Mesenchymal stem cell (in vitro differentiated cells and primary cell): ENCODE measurements at regions not wholly inside any gene's neighbourhood (a gene's known extent, or its start where the extent isn't known, plus 50 kb on each side); places are given as distances from the start of the nearest gene placed in this dataset.

Experiments used
- DNase-seq: peaks from one replicate; pipeline ENCODE4 v3.0.0-alpha.2; 2013
- H2AFZ ChIP-seq: one replicate; pipeline ENCODE4 v1.6.1; 2013; ENCODE audit warnings: low read depth, mild to moderate bottlenecking, control low read depth, inconsistent platforms, low read length, moderate library complexity
- H2AK5ac ChIP-seq: 2 replicates; pipeline ENCODE4 v1.6.1; 2013; ENCODE audit warnings: low read length, moderate library complexity, mild to moderate bottlenecking, inconsistent platforms; ENCODE audit not compliant: severe bottlenecking
- H2BK120ac ChIP-seq: one replicate; pipeline ENCODE4 v1.6.1; 2013; ENCODE audit warnings: low read depth, mild to moderate bottlenecking, inconsistent platforms, low read length, moderate library complexity
- H2BK12ac ChIP-seq, 2 experiments: one replicate each; pipeline ENCODE4 v1.6.1; 2013; ENCODE audit warnings: inconsistent platforms in 2 of 2, low read length in 2 of 2, mild to moderate bottlenecking in 2 of 2, moderate library complexity in 2 of 2, control low read depth in 1 of 2
- H2BK15ac ChIP-seq: one replicate; pipeline ENCODE4 v1.6.1; 2013; ENCODE audit warnings: mild to moderate bottlenecking, low read depth, inconsistent platforms; ENCODE audit not compliant: poor library complexity, severe bottlenecking
- H2BK5ac ChIP-seq: 2 replicates; pipeline ENCODE4 v1.6.1; 2013; ENCODE audit warnings: low read depth, mild to moderate bottlenecking, low read length, control low read depth, inconsistent platforms; ENCODE audit not compliant: poor library complexity, severe bottlenecking
- H3K14ac ChIP-seq, 2 experiments: one replicate each; pipeline ENCODE4 v1.6.1; 2013; ENCODE audit warnings: inconsistent platforms in 2 of 2, low read length in 2 of 2, control low read depth in 1 of 2, mild to moderate bottlenecking in 1 of 2, moderate library complexity in 1 of 2
- H3K18ac ChIP-seq, 2 experiments: one replicate each; pipeline ENCODE4 v1.6.1; 2013; ENCODE audit warnings: inconsistent platforms in 2 of 2, low read length in 2 of 2, control low read depth in 1 of 2, low read depth in 1 of 2, mild to moderate bottlenecking in 1 of 2
- H3K23ac ChIP-seq, 2 experiments: one replicate each; pipeline ENCODE4 v1.6.1; 2013; ENCODE audit warnings: inconsistent platforms in 2 of 2, low read length in 2 of 2, mild to moderate bottlenecking in 2 of 2, moderate library complexity in 2 of 2, control low read depth in 1 of 2
- H3K27ac ChIP-seq: 2 replicates; pipeline ENCODE4 v1.5.1; 2013; ENCODE audit warnings: mild to moderate bottlenecking, moderate library complexity, low read length, control low read depth, inconsistent platforms; ENCODE audit not compliant: poor library complexity, severe bottlenecking
- H3K27me3 ChIP-seq, 2 experiments: 2 replicates each; pipeline versions ENCODE4 v1.6.1 to v1.7.0; 2013; ENCODE audit warnings: low read length in 2 of 2, mild to moderate bottlenecking in 2 of 2, moderate library complexity in 2 of 2, control low read depth in 1 of 2, inconsistent platforms in 1 of 2; ENCODE audit not compliant: control insufficient read depth in 1 of 2, insufficient read depth in 1 of 2
- H3K36me3 ChIP-seq, 2 experiments: 2 replicates each; pipeline versions ENCODE4 v1.6.1 to v1.7.0; 2013; ENCODE audit warnings: low read length in 2 of 2, control low read depth in 1 of 2, inconsistent platforms in 1 of 2, low read depth in 1 of 2, mild to moderate bottlenecking in 1 of 2; ENCODE audit not compliant: insufficient read depth in 2 of 2, control insufficient read depth in 1 of 2
- H3K4ac ChIP-seq, 2 experiments: one replicate each; pipeline ENCODE4 v1.6.1; 2013; ENCODE audit warnings: inconsistent platforms in 2 of 2, low read length in 2 of 2, mild to moderate bottlenecking in 2 of 2, moderate library complexity in 2 of 2, control low read depth in 1 of 2, low read depth in 1 of 2
- H3K4me1 ChIP-seq: 2 replicates; pipeline ENCODE4 v1.6.1; 2013; ENCODE audit warnings: low read depth, low read length, control low read depth; ENCODE audit not compliant: control insufficient read depth, insufficient read depth
- H3K4me2 ChIP-seq: 2 replicates; pipeline ENCODE4 v1.6.1; 2013; ENCODE audit warnings: low read length, mild to moderate bottlenecking, inconsistent platforms; ENCODE audit not compliant: poor library complexity, severe bottlenecking
- H3K4me3 ChIP-seq, 2 experiments: 2 replicates each; pipeline versions ENCODE4 v1.5.1 to v1.7.0; 2013; ENCODE audit warnings: low read length in 2 of 2, mild to moderate bottlenecking in 2 of 2, control low read depth in 1 of 2, low read depth in 1 of 2; ENCODE audit not compliant: insufficient read depth in 1 of 2
- H3K79me1 ChIP-seq: replicated peaks from 2 replicates; pipeline ENCODE4 v1.6.1; 2013; ENCODE audit warnings: mild to moderate bottlenecking, control low read depth, low read length, inconsistent platforms; ENCODE audit not compliant: poor library complexity, severe bottlenecking
- H3K9ac ChIP-seq: 2 replicates; pipeline ENCODE4 v1.7.0; 2013; ENCODE audit warnings: mild to moderate bottlenecking, low read length, moderate library complexity
- H3K9me3 ChIP-seq: 2 replicates; pipeline ENCODE4 v1.7.0; 2013; ENCODE audit warnings: mild to moderate bottlenecking, low read length; ENCODE audit not compliant: control insufficient read depth
- H4K8ac ChIP-seq: one replicate; pipeline ENCODE4 v1.6.1; 2013; ENCODE audit warnings: inconsistent platforms, mild to moderate bottlenecking, low read length, moderate library complexity
- H4K91ac ChIP-seq: one replicate; pipeline ENCODE4 v1.6.1; 2013; ENCODE audit warnings: mild to moderate bottlenecking, low read length, inconsistent platforms
- WGBS: methylation state at CpG from one replicate; pipeline ENCODE4 v1.1.7; 2013; ENCODE audit warnings: mixed read lengths; 5-methylcytosine and 5-hydroxymethylcytosine counted together

DNA sequence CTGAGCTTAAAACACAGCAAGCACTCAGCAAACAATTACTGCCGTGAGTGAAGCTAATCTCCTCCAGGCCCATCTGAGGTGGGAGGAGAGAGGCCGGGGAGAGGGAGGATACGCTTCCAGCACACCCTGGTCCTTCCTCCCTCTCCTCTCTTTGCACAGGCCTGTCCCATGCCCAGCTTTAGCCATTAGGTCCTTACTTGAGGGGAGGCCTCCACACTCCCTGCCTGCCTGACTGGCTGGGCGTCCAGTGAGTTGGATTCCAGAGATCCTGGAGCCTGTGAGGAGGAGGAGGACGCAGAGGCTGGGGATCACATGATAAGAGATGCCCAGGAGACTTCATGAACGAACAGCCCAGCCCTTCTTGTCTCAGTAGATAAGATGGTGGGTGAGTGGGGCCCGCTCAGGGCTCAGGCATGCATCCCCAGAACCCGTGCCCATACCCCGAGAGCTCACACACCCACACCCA, 65.1 kb upstream of the NCOR2 start:
- Histone ChIP-seq H4K8ac (peak overlapping the region; percentile 47), H3K4me1 (peaks cover 9% of the 10 kb centered on the region), H3K27ac (no peak overlapping the region), H3K9me3 (peaks cover 12% of the 10 kb centered on the region), H2AFZ (peak overlapping the region; percentile 60), H4K91ac (peak overlapping the region; percentile 30), H2AK5ac (peak overlapping the region; percentile 34), H3K23ac (peak overlapping the region in 1 of 2 experiments; percentile 54), H3K79me1 (no peaks in the 10 kb centered on the region), H3K18ac (peak overlapping the region in 1 of 2 experiments; percentile 77), H3K27me3 (no peaks in the 10 kb centered on the region), H2BK5ac (no peak overlapping the region), H2BK15ac (peak overlapping the region; percentile 76), H3K4me3 (no peak overlapping the region), H3K4ac (peak overlapping the region in 1 of 2 experiments; percentile 40), H3K4me2 (no peak overlapping the region), H3K9ac (no peak overlapping the region), H3K14ac (peak overlapping the region in 1 of 2 experiments; percentile 73), H3K36me3 (no peaks in the 10 kb centered on the region), H2BK12ac (peak overlapping the region in 1 of 2 experiments; percentile 96), H2BK120ac (no peak overlapping the region)
- 84% methylated on average over 6 of the region's 9 CpGs for WGBS
- no peak for DNase-seq

DNA sequence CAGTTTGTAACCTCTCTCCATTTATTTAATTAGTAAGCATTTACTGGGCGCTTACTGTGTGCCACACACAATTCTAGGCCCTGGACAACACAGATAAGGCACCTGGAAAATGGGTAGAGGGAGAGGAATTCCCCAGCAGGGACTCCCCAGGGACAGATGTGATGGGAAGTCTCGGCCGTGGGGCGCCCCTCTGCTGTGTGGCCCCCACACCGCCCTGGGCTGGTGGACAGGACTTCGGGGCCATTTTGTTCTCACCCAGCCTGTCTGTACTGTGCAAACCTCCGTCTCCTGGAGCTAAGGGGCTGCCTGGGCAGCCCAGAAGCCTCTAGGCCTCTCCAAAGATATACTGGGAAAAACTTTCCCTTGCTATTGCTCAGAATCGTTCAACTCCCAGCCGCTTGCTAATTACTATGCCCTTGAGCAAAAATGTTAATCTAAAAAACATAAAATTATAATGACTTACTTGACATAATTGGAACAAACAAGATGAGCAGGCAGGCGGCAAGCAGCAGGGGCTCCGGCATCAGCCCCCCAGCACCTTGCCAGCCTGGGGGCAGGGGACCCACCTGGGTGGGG, 64.4 kb upstream of the NCOR2 start:
- no peaks in the 10 kb centered on the region for H3K27me3 ChIP-seq
- no peak for DNase-seq
- no peak overlapping the region for H2BK5ac ChIP-seq
- H2BK15ac ChIP-seq = peak overlapping the region; percentile 76
- peak overlapping the region; percentile 27 to 77 for H3K18ac ChIP-seq
- peak overlapping the region; percentile 51 for H2BK120ac ChIP-seq
- 88% methylated on average over 9 of the region's 11 CpGs for WGBS
- no peak overlapping the region for H3K9ac ChIP-seq
- H3K4me3 ChIP-seq = no peak overlapping the region
- no peak overlapping the region for H3K23ac ChIP-seq
- peaks cover 11% of the 10 kb centered on the region for H3K4me1 ChIP-seq
- H4K8ac ChIP-seq = peak overlapping the region; percentile 47
- H3K4ac ChIP-seq = peak overlapping the region in 1 of 2 experiments; percentile 40
- no peaks in the 10 kb centered on the region for H3K79me1 ChIP-seq
- H2BK12ac ChIP-seq = peak overlapping the region in 1 of 2 experiments; percentile 60
- no peak overlapping the region for H2AK5ac ChIP-seq
- peaks cover 12% of the 10 kb centered on the region for H3K9me3 ChIP-seq
- no peak overlapping the region for H3K27ac ChIP-seq
- H3K36me3 ChIP-seq = no peaks in the 10 kb centered on the region
- no peak overlapping the region for H3K14ac ChIP-seq
- H4K91ac ChIP-seq = no peak overlapping the region
- no peak overlapping the region for H3K4me2 ChIP-seq
- H2AFZ ChIP-seq = no peak overlapping the region

DNA sequence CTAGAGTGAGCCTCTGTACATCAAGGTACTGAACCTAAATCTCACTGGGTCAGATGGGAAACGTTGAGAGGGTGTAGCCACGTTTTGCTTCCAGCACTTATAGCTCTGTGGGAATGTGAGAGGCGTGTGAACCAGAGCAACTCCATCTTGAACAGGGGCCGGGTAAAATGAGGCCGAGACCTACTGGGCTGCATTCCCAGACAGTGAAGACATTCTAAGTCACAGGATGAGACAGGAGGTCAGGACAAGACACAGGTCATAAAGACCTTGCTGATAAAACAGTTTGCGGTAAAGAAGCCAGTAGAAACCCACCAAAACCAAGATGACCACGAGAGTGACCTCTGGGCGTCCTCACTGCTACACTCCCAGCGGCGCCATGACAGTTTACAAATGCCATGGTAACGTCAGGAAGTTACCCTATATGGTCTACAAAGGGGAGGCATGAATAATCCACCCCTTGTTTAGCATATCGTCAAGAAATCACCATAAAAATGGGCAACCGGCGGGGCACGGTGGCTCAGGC, 63.4 kb upstream of the NCOR2 start:
- H2AK5ac ChIP-seq = no peak overlapping the region
- H3K4me2 ChIP-seq = no peak overlapping the region
- peak overlapping the region in 1 of 2 experiments; percentile 63 for H2BK12ac ChIP-seq
- no peak overlapping the region for H3K14ac ChIP-seq
- H3K4ac ChIP-seq = no peak overlapping the region
- H2BK5ac ChIP-seq = no peak overlapping the region
- no peaks in the 10 kb centered on the region for H3K79me1 ChIP-seq
- H3K9ac ChIP-seq = no peak overlapping the region
- H2BK15ac ChIP-seq = peak overlapping the region; percentile 8
- no peak overlapping the region for H2BK120ac ChIP-seq
- peak overlapping the region; percentile 35 for H4K91ac ChIP-seq
- peaks cover 12% of the 10 kb centered on the region for H3K9me3 ChIP-seq
- H3K27me3 ChIP-seq = no peaks in the 10 kb centered on the region
- no peak overlapping the region for H3K23ac ChIP-seq
- no peak overlapping the region for H2AFZ ChIP-seq
- H3K18ac ChIP-seq = no peak overlapping the region
- H3K36me3 ChIP-seq = no peaks in the 10 kb centered on the region
- H3K27ac ChIP-seq = no peak overlapping the region
- no peak overlapping the region for H4K8ac ChIP-seq
- no peak for DNase-seq
- H3K4me1 ChIP-seq = peaks cover 18% of the 10 kb centered on the region
- no peak overlapping the region for H3K4me3 ChIP-seq
- 77% methylated on average over 14 of the region's 15 CpGs for WGBS

GRCh38 chr12:124629789-124630480, 62.5 kb upstream of the NCOR2 start:
- Histone ChIP-seq H3K4ac (no peak overlapping the region), H2AFZ (no peak overlapping the region), H3K9ac (no peak overlapping the region), H2BK15ac (no peak overlapping the region), H3K23ac (no peak overlapping the region), H2BK5ac (no peak overlapping the region), H3K36me3 (no peaks in the 10 kb centered on the region), H3K27me3 (no peaks in the 10 kb centered on the region), H3K4me2 (no peak overlapping the region), H2BK12ac (no peak overlapping the region), H2AK5ac (peak overlapping the region; percentile 27), H3K18ac (no peak overlapping the region), H3K79me1 (no peaks in the 10 kb centered on the region), H3K27ac (no peak overlapping the region), H4K8ac (peak overlapping the region; percentile 58), H3K9me3 (peaks cover 4% of the 10 kb centered on the region), H3K14ac (no peak overlapping the region), H3K4me3 (no peak overlapping the region), H4K91ac (no peak overlapping the region), H2BK120ac (no peak overlapping the region), H3K4me1 (peaks cover 19% of the 10 kb centered on the region)
- no peak for DNase-seq
- WGBS = 98% methylated on average over 11 of the region's 12 CpGs
